ENCODE measurements at regions not wholly inside any gene's neighbourhood (a gene's known extent, or its start where the extent isn't known, plus 50 kb on each side); places are given as distances from the start of the nearest gene placed in this dataset.

GRCh38 chr10:36075196-36075595, 433.1 kb upstream of the FZD8 start:
- H3K27me3 Mint-ChIP-seq: no peaks in the 10 kb centered on the region
- no peaks in the 10 kb centered on the region for H3K4me1 Mint-ChIP-seq
- no peak overlapping the region for H3K4me3 Mint-ChIP-seq
- ChIA-PET CTCF (no interaction called here), POLR2A (no interaction called here)
- H3K36me3 Mint-ChIP-seq (ENCODE audit: low read depth): no peaks in the 10 kb centered on the region
- ATAC-seq (ENCODE audit: low read depth) (no peak), DNase-seq (no peak)
- intact Hi-C loops (cut with micrococcal nuclease): no loop called here
- no peak for TF ChIP-seq CTCF (IDR thresholded peaks at IDR 0.05)
- H3K9me3 Mint-ChIP-seq: no peaks in the 10 kb centered on the region
- H3K27ac Mint-ChIP-seq: no peak overlapping the region

- no peaks in the 10 kb centered on the region for H3K27me3 Mint-ChIP-seq
- ChIA-PET CTCF (no interaction called here), POLR2A (no interaction called here)
- DNase-seq (no peak), ATAC-seq (ENCODE audit: low read depth) (no peak)
- intact Hi-C loops (cut with micrococcal nuclease): no loop called here
- no peak overlapping the region for H3K27ac Mint-ChIP-seq
- no peaks in the 10 kb centered on the region for H3K9me3 Mint-ChIP-seq
- H3K4me1 Mint-ChIP-seq: no peaks in the 10 kb centered on the region
- H3K4me3 Mint-ChIP-seq: no peak overlapping the region
- H3K36me3 Mint-ChIP-seq (ENCODE audit: low read depth): no peaks in the 10 kb centered on the region
- no peak for TF ChIP-seq CTCF (IDR thresholded peaks at IDR 0.05)
These were observed 431.8 kb upstream of the FZD8 start for GRCh38 chr10:36073796-36074345.

GRCh38 chr10:36068542-36068941, 426.4 kb upstream of the FZD8 start:
- H3K4me1 Mint-ChIP-seq: no peaks in the 10 kb centered on the region
- H3K36me3 Mint-ChIP-seq (ENCODE audit: low read depth): no peaks in the 10 kb centered on the region
- no peak overlapping the region for H3K27ac Mint-ChIP-seq
- DNase-seq (no peak), ATAC-seq (ENCODE audit: low read depth) (no peak)
- no peak overlapping the region for H3K4me3 Mint-ChIP-seq
- no peaks in the 10 kb centered on the region for H3K27me3 Mint-ChIP-seq
- no peaks in the 10 kb centered on the region for H3K9me3 Mint-ChIP-seq
- POLR2A ChIA-PET: no interaction called here
- CTCF ChIA-PET: no interaction called here
- intact Hi-C loops (cut with micrococcal nuclease): no loop called here
- TF ChIP-seq CTCF (IDR thresholded peaks at IDR 0.05): no peak

- ATAC-seq (ENCODE audit: low read depth) (no peak), DNase-seq (no peak)
- Mint-ChIP-seq H3K27ac (no peak overlapping the region), H3K27me3 (no peaks in the 10 kb centered on the region), H3K36me3 (ENCODE audit: low read depth) (no peaks in the 10 kb centered on the region), H3K9me3 (peaks cover 1% of the 10 kb centered on the region), H3K4me1 (no peaks in the 10 kb centered on the region), H3K4me3 (no peak overlapping the region)
- TF ChIP-seq CTCF (IDR thresholded peaks at IDR 0.05): no peak
- ChIA-PET POLR2A (no interaction called here), CTCF (no interaction called here)
- intact Hi-C loops (cut with micrococcal nuclease): no loop called here
These were observed 425.7 kb upstream of the FZD8 start for GRCh38 chr10:36067748-36068147.

- Mint-ChIP-seq H3K27me3 (no peaks in the 10 kb centered on the region), H3K4me1 (no peaks in the 10 kb centered on the region), H3K36me3 (ENCODE audit: low read depth) (no peaks in the 10 kb centered on the region), H3K4me3 (no peak overlapping the region), H3K27ac (no peak overlapping the region), H3K9me3 (peaks cover 2% of the 10 kb centered on the region)
- TF ChIP-seq CTCF (IDR thresholded peaks at IDR 0.05): no peak
- CTCF ChIA-PET: no interaction called here
- no peak for DNase-seq
- intact Hi-C loops (cut with micrococcal nuclease): no loop called here
- POLR2A ChIA-PET: no interaction called here
- no peak for ATAC-seq (ENCODE audit: low read depth)
These were observed 424.8 kb upstream of the FZD8 start for GRCh38 chr10:36066850-36067249.
